Glutamatergic neuron (in vitro differentiated cells): ENCODE measurements at regions not wholly inside any gene's neighbourhood (a gene's known extent, or its start where the extent isn't known, plus 50 kb on each side); places are given as distances from the start of the nearest gene placed in this dataset.

Experiments used
- DNase-seq: peaks from one replicate; pipeline ENCODE4 v3.0.0; 2022
- H3K27ac Mint-ChIP-seq: one replicate; pipeline ENCODE4 v1.8.0; 2020; ENCODE audit warnings: mild to moderate bottlenecking, mixed read lengths, inconsistent platforms; ENCODE audit not compliant: unreplicated experiment
- H3K27me3 Mint-ChIP-seq: one replicate; pipeline ENCODE4 v1.8.0; 2020; ENCODE audit warnings: mild to moderate bottlenecking, moderate library complexity, mixed read lengths, inconsistent platforms; ENCODE audit not compliant: unreplicated experiment
- H3K36me3 Mint-ChIP-seq: one replicate; pipeline ENCODE4 v1.8.0; 2020; ENCODE audit warnings: mild to moderate bottlenecking, mixed read lengths, inconsistent platforms; ENCODE audit not compliant: unreplicated experiment
- H3K4me1 Mint-ChIP-seq: one replicate; pipeline ENCODE4 v1.8.0; 2020; ENCODE audit warnings: mild to moderate bottlenecking, low read depth, mixed read lengths, inconsistent platforms; ENCODE audit not compliant: unreplicated experiment
- H3K4me3 Mint-ChIP-seq: one replicate; pipeline ENCODE4 v1.8.0; 2020; ENCODE audit warnings: mild to moderate bottlenecking, mixed read lengths, inconsistent platforms; ENCODE audit not compliant: unreplicated experiment
- H3K9me3 Mint-ChIP-seq: one replicate; pipeline ENCODE4 v1.8.0; 2020; ENCODE audit warnings: mild to moderate bottlenecking, moderate library complexity, mixed read lengths, inconsistent platforms; ENCODE audit not compliant: unreplicated experiment
- TF ChIP-seq, protein P1 (sequence below): fragments of 200-600 bp; sonication (generic); IDR thresholded peaks from one replicate; pipeline ENCODE4 v1.5.0; 2021; ENCODE audit not compliant: partially characterized antibody, unreplicated experiment

DNA sequence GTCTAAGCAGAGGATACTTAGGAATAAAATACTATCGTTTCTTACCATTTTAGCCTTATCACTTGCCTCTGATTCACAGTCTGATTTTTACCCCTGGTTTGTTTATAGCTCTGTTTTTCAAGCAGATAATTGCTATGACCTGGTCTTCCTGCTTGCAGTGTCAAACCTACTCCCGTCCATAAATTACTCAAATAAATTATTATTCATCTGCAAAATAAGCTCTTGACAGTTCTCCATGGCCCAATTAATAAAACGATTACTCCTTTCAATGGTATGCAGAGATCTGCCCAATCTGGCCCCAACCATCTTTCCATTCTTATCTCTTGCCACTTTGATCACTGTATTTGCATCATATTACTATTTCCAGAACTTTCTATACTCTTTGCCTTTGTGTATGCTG, 354.0 kb downstream of the CCDC85A start:
- TF ChIP-seq, protein P1, sequence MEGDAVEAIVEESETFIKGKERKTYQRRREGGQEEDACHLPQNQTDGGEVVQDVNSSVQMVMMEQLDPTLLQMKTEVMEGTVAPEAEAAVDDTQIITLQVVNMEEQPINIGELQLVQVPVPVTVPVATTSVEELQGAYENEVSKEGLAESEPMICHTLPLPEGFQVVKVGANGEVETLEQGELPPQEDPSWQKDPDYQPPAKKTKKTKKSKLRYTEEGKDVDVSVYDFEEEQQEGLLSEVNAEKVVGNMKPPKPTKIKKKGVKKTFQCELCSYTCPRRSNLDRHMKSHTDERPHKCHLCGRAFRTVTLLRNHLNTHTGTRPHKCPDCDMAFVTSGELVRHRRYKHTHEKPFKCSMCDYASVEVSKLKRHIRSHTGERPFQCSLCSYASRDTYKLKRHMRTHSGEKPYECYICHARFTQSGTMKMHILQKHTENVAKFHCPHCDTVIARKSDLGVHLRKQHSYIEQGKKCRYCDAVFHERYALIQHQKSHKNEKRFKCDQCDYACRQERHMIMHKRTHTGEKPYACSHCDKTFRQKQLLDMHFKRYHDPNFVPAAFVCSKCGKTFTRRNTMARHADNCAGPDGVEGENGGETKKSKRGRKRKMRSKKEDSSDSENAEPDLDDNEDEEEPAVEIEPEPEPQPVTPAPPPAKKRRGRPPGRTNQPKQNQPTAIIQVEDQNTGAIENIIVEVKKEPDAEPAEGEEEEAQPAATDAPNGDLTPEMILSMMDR, result no peak
- Mint-ChIP-seq H3K27me3 (no peaks in the 10 kb centered on the region), H3K4me3 (no peak overlapping the region), H3K4me1 (no peaks in the 10 kb centered on the region), H3K36me3 (no peaks in the 10 kb centered on the region), H3K27ac (no peak overlapping the region), H3K9me3 (no peaks in the 10 kb centered on the region)
- no peak for DNase-seq

DNA sequence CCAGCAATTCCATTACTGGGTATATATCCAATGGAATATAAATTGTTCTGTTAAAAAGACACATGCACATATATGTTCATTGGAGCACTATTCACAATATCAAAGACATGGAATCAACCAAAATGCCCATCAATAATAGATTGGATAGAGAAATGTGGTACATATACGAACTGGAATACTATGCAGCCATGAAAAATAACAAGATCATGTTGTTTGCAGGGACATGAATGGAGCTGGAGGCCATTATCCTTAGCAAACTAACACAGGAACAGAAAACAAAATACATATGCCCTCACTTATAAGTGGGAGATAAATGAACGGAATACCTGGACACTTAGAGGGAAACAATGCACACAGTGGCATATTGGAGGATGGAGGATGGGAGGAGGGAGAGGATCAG, 355.8 kb downstream of the CCDC85A start:
- no peaks in the 10 kb centered on the region for H3K9me3 Mint-ChIP-seq
- H3K27ac Mint-ChIP-seq, result no peak overlapping the region
- no peaks in the 10 kb centered on the region for H3K27me3 Mint-ChIP-seq
- H3K4me3 Mint-ChIP-seq, result no peak overlapping the region
- H3K4me1 Mint-ChIP-seq, result no peaks in the 10 kb centered on the region
- TF ChIP-seq, protein P1, result no peak
- H3K36me3 Mint-ChIP-seq, result no peaks in the 10 kb centered on the region
- no peak for DNase-seq

DNA sequence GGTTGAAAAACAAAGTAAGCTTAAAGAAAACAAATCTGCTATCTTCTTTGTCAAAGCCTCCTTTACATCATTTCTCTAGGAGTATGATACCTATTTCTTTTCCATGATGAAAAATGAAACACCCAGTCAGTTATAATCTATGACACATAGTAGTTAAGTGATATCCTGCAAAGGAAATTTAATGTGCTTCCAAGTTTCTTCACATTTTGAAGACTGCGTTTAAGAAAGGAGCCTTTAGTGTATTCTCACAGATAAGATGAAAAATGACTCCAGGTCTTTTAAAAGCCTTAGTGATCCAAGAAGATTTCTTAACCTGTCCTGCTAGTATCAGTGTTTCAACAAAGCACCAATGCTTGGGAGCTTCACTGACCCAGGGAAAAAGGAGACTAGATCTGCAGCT, 356.7 kb downstream of the CCDC85A start:
- H3K27me3 Mint-ChIP-seq, result no peaks in the 10 kb centered on the region
- H3K27ac Mint-ChIP-seq, result no peak overlapping the region
- TF ChIP-seq, protein P1, result no peak
- H3K4me1 Mint-ChIP-seq, result no peaks in the 10 kb centered on the region
- no peak for DNase-seq
- H3K36me3 Mint-ChIP-seq, result no peaks in the 10 kb centered on the region
- H3K9me3 Mint-ChIP-seq, result no peaks in the 10 kb centered on the region
- no peak overlapping the region for H3K4me3 Mint-ChIP-seq

DNA sequence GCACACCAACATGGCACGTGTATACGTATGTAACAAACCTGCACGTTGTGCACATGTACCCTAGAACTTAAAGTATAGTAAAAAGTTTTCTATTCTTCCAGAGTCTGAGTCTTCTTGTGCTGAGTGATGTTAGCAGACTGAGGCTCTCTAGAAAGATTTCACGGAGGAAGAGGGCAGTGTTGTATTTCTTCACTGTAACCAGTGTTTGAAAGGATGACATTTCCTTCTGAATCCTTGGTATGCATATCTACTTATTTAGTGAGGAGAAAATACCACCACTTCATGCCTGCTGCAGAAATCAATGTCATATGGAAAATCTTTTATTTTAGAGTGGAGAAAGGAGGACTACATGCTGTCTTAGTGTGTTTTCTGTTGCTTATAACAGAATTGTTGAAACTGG, 357.1 kb downstream of the CCDC85A start:
- Mint-ChIP-seq H3K36me3 (no peaks in the 10 kb centered on the region), H3K9me3 (no peaks in the 10 kb centered on the region), H3K27ac (no peak overlapping the region), H3K4me3 (no peak overlapping the region), H3K4me1 (no peaks in the 10 kb centered on the region), H3K27me3 (no peaks in the 10 kb centered on the region)
- DNase-seq, result no peak
- TF ChIP-seq, protein P1, result no peak

DNA sequence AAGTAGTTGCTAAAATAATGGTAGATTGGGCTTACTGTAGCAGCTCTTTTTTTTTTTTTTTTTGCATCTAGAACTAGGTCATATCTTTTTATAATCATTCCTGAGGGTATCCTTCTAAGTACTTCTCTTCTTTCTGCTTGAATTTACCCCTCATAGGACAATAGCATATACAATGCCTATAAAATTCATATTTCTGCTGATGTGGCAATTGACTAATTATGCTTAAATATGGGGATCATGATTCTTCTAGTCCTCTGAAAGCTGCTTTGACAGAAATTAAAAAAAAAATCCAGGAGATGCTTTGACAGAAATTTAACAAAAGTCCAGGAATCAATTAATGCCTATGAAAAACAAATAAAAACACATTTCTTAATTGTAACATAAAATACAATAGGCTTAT, 358.4 kb downstream of the CCDC85A start:
- Mint-ChIP-seq H3K9me3 (no peaks in the 10 kb centered on the region), H3K4me3 (no peak overlapping the region), H3K27me3 (no peaks in the 10 kb centered on the region), H3K36me3 (no peaks in the 10 kb centered on the region), H3K27ac (no peak overlapping the region), H3K4me1 (no peaks in the 10 kb centered on the region)
- DNase-seq, result no peak
- TF ChIP-seq, protein P1, result no peak
